DMS 273 (cell line): ENCODE measurements at regions not wholly inside any gene's neighbourhood (a gene's known extent, or its start where the extent isn't known, plus 50 kb on each side); places are given as distances from the start of the nearest gene placed in this dataset.
"Not testable (repeated sequence)": the region's sequence is repeated elsewhere in the genome, so short reads cannot be mapped to it uniquely, and the experiment has no call there.

Experiments
- DNase-seq: peaks from one replicate; lab custom pipeline; 2025; ENCODE audit not compliant: unreplicated experiment; lab: John Stamatoyannopoulos, UW

DNA sequence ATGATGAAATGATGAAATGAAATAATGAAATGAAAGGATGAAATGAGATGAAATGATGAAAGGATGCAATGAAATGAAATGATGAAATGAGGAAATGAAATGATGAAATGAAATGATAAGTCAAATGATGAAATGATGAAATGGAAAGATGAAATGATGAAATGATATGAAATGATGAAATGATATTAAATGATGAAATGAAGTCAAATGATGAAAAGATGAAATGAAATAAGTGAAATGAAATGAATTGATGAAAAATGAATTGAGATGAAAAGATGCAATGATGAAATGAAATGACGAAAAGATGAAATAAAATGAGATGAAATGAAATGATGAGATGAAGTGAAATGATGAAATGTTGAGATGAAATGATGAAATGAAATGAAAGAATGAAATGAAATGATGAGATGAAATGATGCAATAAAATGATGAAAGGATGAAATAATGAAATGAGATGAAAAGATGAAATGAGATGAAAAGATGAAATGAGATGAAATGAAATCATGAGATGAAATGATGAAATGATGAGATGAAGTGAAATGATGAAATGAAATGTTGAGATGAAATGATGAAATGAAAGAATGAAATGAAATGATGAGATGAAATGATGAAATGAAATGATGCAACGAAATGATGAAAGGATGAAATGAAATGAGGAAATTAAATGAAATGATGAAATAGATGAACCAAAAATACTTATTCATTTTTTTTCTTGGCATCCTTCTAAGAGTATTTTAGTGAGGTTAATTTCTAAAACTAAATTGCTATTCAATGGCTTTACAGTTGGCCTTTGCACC is 139.8 kb upstream of the ERV3-1 start:
- DNase-seq, result not testable (repeated sequence)

DNA sequence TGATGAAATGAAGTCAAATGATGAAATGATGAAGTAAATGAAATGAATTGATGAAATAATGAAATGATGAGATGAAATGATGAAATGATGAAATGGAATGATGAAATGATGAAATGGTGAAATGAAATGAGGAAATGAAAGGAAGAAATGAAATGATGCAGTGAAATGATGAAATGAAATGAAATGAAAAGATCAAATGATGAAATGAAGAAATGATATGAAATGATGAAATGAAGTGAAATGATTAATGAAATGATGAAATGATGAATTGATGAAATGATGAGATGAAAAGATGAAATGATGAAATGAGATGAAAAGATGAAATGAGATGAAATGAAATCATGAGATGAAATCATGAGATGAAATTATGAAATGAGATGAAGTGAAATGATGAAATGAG is 139.2 kb upstream of the ERV3-1 start:
- DNase-seq, result not testable (repeated sequence)

DNA sequence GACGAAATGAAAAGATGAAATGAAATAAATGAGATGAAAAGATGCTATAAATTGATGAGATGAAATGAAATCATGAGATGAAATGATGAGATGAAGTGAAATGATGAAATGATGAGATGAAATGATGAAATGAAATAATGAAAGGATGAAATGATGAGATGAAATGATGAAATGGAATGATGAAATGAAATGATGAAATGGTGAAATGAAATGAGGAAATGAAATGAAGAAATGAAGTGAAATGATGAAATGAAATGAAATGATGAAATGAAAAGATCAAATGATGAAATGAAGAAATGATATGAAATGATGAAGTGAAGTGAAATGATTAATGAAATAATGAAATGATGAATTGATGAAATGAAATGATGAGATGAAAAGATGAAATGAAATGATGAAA is 138.5 kb upstream of the ERV3-1 start:
- not testable (repeated sequence) for DNase-seq

- not testable (repeated sequence) for DNase-seq
These were observed 138.1 kb upstream of the ERV3-1 start for GRCh38 chr7:65144557-65144956.

- not testable (repeated sequence) for DNase-seq
These were observed 137.6 kb upstream of the ERV3-1 start for GRCh38 chr7:65144119-65144518.

- not testable (repeated sequence) for DNase-seq
These were observed 135.4 kb upstream of the ERV3-1 start for GRCh38 chr7:65141894-65142293.

GRCh38 chr7:65141405-65141778 is 134.9 kb upstream of the ERV3-1 start:
- DNase-seq, result not testable (repeated sequence)

- peak; percentile 57 for DNase-seq
These were observed 134.3 kb upstream of the ERV3-1 start for GRCh38 chr7:65140543-65141404.

DNA sequence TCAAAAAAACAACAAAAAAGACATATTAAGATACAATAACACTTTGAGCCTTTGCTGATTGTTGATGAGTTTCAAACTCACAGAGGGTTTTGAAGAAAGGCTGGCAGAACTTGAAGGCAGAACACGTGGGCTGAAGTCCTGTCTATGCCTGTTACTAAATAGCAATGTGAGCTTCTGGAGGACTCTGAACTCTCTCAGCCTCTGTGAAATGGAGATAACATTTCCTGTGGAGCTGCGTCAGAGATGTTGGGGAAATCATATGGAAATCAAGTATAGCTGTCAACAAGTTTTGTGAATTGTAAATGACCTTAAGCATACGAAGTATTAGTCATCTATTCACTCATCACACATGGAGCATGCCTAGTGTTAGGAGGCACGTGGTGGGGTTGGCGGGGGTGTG is 130.4 kb upstream of the ERV3-1 start:
- DNase-seq, result not testable (repeated sequence)

DNA sequence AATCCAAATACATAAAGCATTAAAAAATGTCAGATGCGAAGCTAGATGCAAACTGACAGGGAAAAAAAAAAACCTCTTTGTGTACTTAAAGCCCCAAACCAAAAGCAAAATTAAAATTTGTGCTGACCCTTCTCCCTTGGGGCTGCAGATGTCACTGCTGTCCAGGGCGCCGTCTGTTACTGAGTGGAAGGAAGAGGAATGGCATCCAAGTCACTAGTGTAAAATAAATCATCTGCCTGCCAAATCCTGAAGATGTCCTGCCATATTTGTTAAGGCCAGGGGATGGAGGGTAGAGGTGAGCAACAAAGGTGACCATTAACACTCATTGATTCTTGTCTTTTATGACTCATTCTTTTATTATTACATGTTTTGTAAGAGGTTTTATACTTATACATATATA is 126.6 kb upstream of the ERV3-1 start:
- not testable (repeated sequence) for DNase-seq

DNA sequence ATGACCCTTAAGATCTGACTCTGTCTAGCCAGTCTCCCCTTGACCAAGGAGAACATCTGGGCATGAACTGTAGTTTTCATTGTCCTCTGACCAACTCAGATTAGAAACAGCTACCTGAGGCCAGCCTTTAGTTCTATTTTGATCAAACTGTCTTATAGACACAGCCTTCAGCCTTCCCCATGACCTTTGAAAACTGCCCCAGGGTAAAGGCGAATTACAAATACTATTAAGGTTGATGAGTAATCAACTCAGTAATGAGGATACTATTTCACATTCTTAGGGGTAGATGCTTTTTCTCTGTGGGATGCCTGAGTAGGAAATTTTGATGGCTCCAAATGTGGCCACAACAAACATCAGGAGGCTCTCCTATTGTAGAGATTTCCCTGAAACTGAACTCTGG is 125.8 kb upstream of the ERV3-1 start:
- not testable (repeated sequence) for DNase-seq

- not testable (repeated sequence) for DNase-seq
These were observed 120.9 kb upstream of the ERV3-1 start for GRCh38 chr7:65127364-65127763.

DNA sequence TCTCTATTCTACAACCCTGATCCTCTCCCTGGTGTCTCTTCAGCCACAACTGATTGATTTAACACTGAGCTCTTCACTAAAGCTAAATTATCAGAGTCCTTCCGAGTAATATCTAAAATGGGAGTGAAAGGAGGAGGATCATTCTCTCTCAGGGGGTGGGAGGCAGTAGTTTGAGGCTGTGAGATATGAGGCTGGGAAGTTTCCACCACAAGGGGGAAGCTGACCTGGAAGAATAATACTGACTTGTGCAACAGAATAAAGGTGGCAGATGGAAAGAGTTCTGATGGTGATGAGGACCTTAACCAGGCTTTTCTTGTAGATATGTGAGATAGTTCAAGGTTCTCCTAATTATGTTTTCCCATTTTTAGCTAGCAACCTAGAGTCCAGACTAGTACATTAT is 118.1 kb upstream of the ERV3-1 start:
- not testable (repeated sequence) for DNase-seq

GRCh38 chr7:65105650-65106203 is 99.2 kb upstream of the ERV3-1 start:
- DNase-seq, result not testable (repeated sequence)

DNA sequence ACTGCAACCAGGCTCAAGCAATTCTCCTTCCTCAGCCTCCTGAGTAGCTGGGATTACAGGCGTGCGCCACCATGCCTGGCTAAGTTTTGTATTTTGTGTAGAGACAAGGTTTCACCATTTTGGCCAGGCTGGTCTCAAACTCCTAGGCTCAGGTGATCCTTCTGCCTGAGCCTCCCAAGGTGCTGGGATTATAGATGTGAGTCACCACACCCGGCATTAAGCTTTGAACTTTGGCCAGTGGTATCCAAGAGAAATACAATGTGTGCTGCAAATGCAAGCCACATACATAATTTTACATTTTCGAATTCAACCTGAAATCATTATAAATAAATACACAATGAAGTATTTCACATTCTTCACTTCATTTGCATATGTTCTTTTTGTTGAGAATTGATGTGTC is 94.0 kb upstream of the ERV3-1 start:
- DNase-seq, result not testable (repeated sequence)

GRCh38 chr7:65081669-65082055 is 75.2 kb upstream of the ERV3-1 start:
- DNase-seq, result peak; percentile 20

DNA sequence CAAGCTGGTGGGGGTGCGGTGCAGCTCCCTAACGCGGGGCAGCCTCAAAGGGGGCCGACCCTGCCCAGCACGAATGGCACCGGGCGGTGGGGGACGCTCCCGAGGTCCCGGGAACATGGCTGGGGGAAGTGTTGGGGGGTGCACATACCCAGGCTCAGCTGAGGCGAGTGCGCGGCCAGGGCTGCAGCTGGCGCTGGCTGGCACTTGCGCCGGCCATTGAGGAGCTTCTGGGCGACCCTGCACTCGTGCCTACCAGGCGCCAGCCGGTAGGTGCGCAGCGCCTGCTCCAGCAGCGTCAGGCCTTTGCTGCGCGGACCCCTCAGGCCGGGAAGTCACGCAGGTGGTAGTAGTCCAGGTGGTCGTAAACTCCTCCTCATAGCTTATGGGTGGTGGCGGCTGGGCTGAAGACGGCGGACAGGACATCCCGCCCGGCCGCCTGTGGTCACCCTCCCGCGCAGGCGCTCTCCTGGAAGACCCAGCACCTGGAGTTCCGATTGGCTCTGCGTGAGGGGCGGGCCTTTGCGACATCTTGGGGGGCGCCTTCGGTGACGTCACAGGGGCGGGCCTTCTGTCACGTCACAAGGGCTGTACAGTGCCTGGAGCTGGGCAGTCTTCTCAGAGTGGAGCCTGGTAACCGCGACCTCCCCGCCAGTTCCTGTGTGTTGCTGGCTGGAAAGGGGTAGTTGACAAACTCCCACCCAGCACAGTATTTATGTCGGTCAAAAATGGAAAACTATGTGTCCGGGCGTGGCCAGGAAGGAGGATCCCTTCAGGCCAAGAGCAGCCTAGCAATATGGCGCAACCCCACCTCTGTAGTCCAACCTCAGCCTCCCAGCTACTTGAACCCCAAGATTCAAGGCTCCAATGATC is 74.5 kb upstream of the ERV3-1 start:
- peak; percentile 94 for DNase-seq

DNA sequence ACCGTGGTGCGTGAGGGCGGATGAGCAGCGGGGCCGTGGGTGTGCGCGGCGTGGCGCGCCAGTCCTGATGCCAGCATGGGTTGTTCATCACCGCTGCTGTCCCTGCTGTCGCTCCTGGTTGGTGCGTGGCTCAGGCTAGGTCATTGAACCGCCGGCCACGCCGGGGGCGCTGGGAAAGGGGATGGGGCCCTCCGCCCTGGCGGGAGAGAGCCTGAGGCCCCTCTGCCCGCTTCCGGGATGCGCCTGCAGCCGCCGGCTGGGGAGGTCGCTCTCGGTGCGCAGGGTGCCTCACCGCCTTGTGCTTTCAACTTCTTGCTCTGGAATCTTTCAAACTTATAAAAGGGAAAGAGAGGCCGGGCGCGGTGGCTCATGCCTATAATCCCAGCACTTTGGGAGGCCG is 68.5 kb upstream of the ERV3-1 start:
- not testable (repeated sequence) for DNase-seq

GRCh38 chr7:65073160-65073559 is 66.7 kb upstream of the ERV3-1 start:
- not testable (repeated sequence) for DNase-seq

- DNase-seq, result not testable (repeated sequence)
These were observed 65.5 kb upstream of the ERV3-1 start for GRCh38 chr7:65071854-65072431.
